C4-2B (cell line): ENCODE measurements at regions not wholly inside any gene's neighbourhood (a gene's known extent, or its start where the extent isn't known, plus 50 kb on each side); places are given as distances from the start of the nearest gene placed in this dataset.

Experiments
- ZFX ChIP-seq: fragments of 450-650 bp; IDR thresholded peaks from 2 replicates; pipeline ENCODE4 v1.6.1; 2017
- TF ChIP-seq, protein P1 (sequence below): fragments of 450-650 bp; conservative IDR thresholded peaks from 2 replicates; pipeline ENCODE4 v1.5.1; 2017; ENCODE audit warnings: mild to moderate bottlenecking

- TF ChIP-seq, protein P1, sequence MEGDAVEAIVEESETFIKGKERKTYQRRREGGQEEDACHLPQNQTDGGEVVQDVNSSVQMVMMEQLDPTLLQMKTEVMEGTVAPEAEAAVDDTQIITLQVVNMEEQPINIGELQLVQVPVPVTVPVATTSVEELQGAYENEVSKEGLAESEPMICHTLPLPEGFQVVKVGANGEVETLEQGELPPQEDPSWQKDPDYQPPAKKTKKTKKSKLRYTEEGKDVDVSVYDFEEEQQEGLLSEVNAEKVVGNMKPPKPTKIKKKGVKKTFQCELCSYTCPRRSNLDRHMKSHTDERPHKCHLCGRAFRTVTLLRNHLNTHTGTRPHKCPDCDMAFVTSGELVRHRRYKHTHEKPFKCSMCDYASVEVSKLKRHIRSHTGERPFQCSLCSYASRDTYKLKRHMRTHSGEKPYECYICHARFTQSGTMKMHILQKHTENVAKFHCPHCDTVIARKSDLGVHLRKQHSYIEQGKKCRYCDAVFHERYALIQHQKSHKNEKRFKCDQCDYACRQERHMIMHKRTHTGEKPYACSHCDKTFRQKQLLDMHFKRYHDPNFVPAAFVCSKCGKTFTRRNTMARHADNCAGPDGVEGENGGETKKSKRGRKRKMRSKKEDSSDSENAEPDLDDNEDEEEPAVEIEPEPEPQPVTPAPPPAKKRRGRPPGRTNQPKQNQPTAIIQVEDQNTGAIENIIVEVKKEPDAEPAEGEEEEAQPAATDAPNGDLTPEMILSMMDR, result no peak
- no peak for TF ChIP-seq ZFX
Observed at GRCh38 chr11:70948855-70949531, 303.4 kb downstream of the SHANK2 start.
